ENCODE measurements at regions not wholly inside any gene's neighbourhood (a gene's known extent, or its start where the extent isn't known, plus 50 kb on each side); places are given as distances from the start of the nearest gene placed in this dataset.

DNA sequence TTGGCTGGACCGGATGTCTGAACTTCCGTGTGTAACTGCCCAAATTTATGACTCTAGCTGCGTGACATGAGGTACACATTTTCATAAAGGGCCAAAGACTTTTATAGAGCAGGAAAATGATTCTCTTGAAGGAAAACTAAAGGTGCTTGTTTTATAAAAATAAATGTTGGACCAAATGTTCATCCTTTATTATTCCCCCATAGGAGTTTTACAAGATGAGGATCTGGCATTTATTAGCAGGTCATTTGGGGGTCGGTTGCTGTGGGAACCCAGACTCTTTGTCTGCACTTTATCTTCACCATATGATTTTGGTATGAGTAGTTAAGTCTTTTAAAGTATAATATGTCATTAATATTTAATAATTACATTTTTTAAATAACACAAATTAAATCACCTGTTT lies 571.2 kb downstream of the EFNA5 start:
- 80 to 89% (median 84%) methylated on average over 4 of the region's 4 CpGs for WGBS, 5 donors
- no peaks in the 10 kb centered on the region for H3K27me3 ChIP-seq
- H3K36me3 ChIP-seq: no peaks in the 10 kb centered on the region
- H3K27ac ChIP-seq: no peak overlapping the region
- H3K4me3 ChIP-seq: no peak overlapping the region
- peaks cover 0 to 9% (median 4%) of the 10 kb centered on the region in 4 donors for H3K9me3 ChIP-seq
- peak in 1 of 2 donors; percentile 13 for DNase-seq
- H3K4me1 ChIP-seq: no peaks in the 10 kb centered on the region
- intact Hi-C loops (cut with DNase I; ENCODE audit: low total_unique reads): no loop called here
- TF ChIP-seq, protein P1, sequence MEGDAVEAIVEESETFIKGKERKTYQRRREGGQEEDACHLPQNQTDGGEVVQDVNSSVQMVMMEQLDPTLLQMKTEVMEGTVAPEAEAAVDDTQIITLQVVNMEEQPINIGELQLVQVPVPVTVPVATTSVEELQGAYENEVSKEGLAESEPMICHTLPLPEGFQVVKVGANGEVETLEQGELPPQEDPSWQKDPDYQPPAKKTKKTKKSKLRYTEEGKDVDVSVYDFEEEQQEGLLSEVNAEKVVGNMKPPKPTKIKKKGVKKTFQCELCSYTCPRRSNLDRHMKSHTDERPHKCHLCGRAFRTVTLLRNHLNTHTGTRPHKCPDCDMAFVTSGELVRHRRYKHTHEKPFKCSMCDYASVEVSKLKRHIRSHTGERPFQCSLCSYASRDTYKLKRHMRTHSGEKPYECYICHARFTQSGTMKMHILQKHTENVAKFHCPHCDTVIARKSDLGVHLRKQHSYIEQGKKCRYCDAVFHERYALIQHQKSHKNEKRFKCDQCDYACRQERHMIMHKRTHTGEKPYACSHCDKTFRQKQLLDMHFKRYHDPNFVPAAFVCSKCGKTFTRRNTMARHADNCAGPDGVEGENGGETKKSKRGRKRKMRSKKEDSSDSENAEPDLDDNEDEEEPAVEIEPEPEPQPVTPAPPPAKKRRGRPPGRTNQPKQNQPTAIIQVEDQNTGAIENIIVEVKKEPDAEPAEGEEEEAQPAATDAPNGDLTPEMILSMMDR (IDR thresholded peaks at IDR 0.05): no peak
- TF ChIP-seq EP300 (IDR thresholded peaks at IDR 0.05): no peak
- no peak for TF ChIP-seq POLR2AphosphoS5 (IDR thresholded peaks at IDR 0.05)
- no peak for TF ChIP-seq POLR2A (IDR thresholded peaks at IDR 0.05)

DNA sequence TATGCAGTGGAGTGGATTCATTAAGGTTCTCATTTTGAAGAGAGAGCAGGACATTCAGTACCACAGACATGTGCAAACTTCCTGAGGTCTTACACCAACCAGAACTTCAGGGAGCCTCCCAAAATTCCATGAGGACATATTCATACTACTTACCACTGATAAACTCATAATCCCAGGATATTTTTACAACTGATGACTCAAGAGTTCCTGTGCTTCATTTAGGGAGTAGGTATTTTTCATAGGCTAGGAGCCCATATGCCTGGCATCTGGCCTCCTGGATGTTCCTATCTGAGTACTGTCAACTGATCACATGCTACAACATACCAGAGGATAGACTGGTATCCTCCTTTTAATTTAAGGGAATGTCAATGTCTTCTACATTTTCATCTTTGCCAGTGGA lies 578.0 kb downstream of the EFNA5 start:
- intact Hi-C loops (cut with DNase I; ENCODE audit: low total_unique reads): no loop called here

DNA sequence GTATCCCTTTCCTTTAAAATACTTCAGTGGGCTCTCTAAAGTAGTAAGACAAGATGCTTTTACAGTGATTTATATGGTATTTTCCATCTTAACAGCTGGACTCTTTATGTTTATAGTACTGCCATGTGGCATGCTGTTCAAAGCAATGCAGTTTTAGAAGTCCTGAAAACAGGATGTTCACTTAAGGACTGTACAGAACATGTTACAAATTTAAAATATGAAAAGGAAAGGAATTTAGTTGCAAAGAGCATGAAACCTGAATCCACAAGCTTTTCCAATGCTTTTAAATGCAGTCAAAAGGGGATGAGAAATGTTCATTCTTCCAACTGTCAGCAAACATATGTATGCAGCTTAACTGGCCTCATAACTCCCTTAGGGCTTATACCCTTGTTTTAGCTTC lies 580.2 kb downstream of the EFNA5 start:
- H3K27ac ChIP-seq: no peak overlapping the region
- H3K4me3 ChIP-seq: no peak overlapping the region
- DNase-seq: peak in 1 of 2 donors; percentile 41
- H3K36me3 ChIP-seq: no peaks in the 10 kb centered on the region
- TF ChIP-seq, protein P1 (IDR thresholded peaks at IDR 0.05): no peak
- TF ChIP-seq EP300 (IDR thresholded peaks at IDR 0.05) (no peak), POLR2AphosphoS5 (IDR thresholded peaks at IDR 0.05) (no peak), POLR2A (IDR thresholded peaks at IDR 0.05) (no peak)
- no peaks in the 10 kb centered on the region for H3K27me3 ChIP-seq
- H3K4me1 ChIP-seq: no peaks in the 10 kb centered on the region
- intact Hi-C loops (cut with DNase I; ENCODE audit: low total_unique reads): no loop called here
- H3K9me3 ChIP-seq: peaks cover 0 to 17% (median 13%) of the 10 kb centered on the region in 4 donors

More for the DNA sequence above, 578.0 kb downstream of the EFNA5 start:
- H3K9me3 ChIP-seq: peaks cover 0 to 17% (median 13%) of the 10 kb centered on the region in 4 donors
- DNase-seq: no peak
- no peak overlapping the region for H3K4me3 ChIP-seq
- no peaks in the 10 kb centered on the region for H3K36me3 ChIP-seq
- H3K4me1 ChIP-seq: no peaks in the 10 kb centered on the region
- H3K27me3 ChIP-seq: no peaks in the 10 kb centered on the region
- no peak overlapping the region for H3K27ac ChIP-seq
- TF ChIP-seq EP300 (IDR thresholded peaks at IDR 0.05) (no peak), POLR2AphosphoS5 (IDR thresholded peaks at IDR 0.05) (no peak), POLR2A (IDR thresholded peaks at IDR 0.05) (no peak)
- TF ChIP-seq, protein P1 (IDR thresholded peaks at IDR 0.05): no peak

DNA sequence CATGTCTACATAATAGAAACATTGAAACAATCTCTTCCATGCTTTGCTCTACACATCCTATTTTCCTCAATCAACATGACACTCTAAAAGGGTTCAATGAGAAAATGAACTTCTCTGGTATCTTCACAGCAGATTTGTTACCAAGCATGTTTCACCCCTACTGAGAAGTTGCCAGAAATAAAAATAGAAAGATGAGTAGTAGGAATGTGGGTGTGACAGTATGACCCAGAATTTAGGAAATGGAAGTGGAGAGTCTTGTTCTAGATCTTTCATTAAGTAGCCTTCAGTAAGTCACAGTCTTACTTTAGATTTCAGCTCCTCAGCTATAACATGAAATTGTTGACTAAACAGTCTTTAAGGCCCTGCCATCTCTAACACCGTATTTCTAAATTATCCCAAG lies 581.8 kb downstream of the EFNA5 start:
- no peak for TF ChIP-seq POLR2A (IDR thresholded peaks at IDR 0.05)
- TF ChIP-seq POLR2AphosphoS5 (IDR thresholded peaks at IDR 0.05): no peak
- TF ChIP-seq, protein P1 (IDR thresholded peaks at IDR 0.05): no peak
- TF ChIP-seq EP300 (IDR thresholded peaks at IDR 0.05): no peak
- no peaks in the 10 kb centered on the region for H3K36me3 ChIP-seq
- WGBS, 5 donors: 76 to 93% (median 91%) methylated on average over 1 of the region's 1 CpG
- DNase-seq: no peak
- no peak overlapping the region for H3K4me3 ChIP-seq
- H3K9me3 ChIP-seq: peaks cover 0 to 8% (median 7%) of the 10 kb centered on the region in 4 donors
- H3K27me3 ChIP-seq: no peaks in the 10 kb centered on the region
- no peak overlapping the region for H3K27ac ChIP-seq
- intact Hi-C loops (cut with DNase I; ENCODE audit: low total_unique reads): no loop called here
- no peaks in the 10 kb centered on the region for H3K4me1 ChIP-seq

All from stomach (tissue), 8 donors.